GM23338 (cell line): ENCODE measurements at regions not wholly inside any gene's neighbourhood (a gene's known extent, or its start where the extent isn't known, plus 50 kb on each side); places are given as distances from the start of the nearest gene placed in this dataset.

ENCODE experiments used
- CREB1 ChIP-seq: fragments of 250-450 bp; sonication (Bioruptor Pico); IDR thresholded peaks from 2 replicates; pipeline ENCODE4 v1.5.0; 2020; ENCODE audit warnings: low read depth, mild to moderate bottlenecking, moderate library complexity
- CTCF ChIP-seq, 2 experiments: fragments of 200-600 bp in 1 of 2; sonication (generic) in 1 of 2; conservative IDR thresholded peaks; 2 replicates each; pipeline versions ENCODE4 v1.5.1 to v1.6.1; 2016 to 2017; ENCODE audit warnings: antibody characterized with exemption in 2 of 2, low read depth in 2 of 2, mild to moderate bottlenecking in 2 of 2, moderate library complexity in 1 of 2
- ETS1 ChIP-seq: IDR thresholded peaks from 2 replicates; pipeline ENCODE4 v1.6.1; 2016; ENCODE audit warnings: antibody characterized with exemption
- EZH2 ChIP-seq: fragments of 200-600 bp; sonication (generic); IDR thresholded peaks from one replicate; pipeline ENCODE4 v1.8.0; 2017; ENCODE audit warnings: antibody characterized with exemption, mild to moderate bottlenecking, low read depth; ENCODE audit not compliant: unreplicated experiment
- EZH2phosphoT487 ChIP-seq: fragments of 200-600 bp; sonication (generic); IDR thresholded peaks from one replicate; pipeline ENCODE4 v1.8.1; 2018; ENCODE audit warnings: antibody characterized with exemption; ENCODE audit not compliant: unreplicated experiment
- JUNB ChIP-seq: IDR thresholded peaks from one replicate; pipeline ENCODE4 v1.6.1; 2016; ENCODE audit warnings: antibody characterized with exemption; ENCODE audit not compliant: unreplicated experiment
- POLR2AphosphoS5 ChIP-seq: IDR thresholded peaks from 2 replicates; pipeline ENCODE4 v1.6.1; 2016; ENCODE audit warnings: antibody characterized with exemption, low read depth
- REST ChIP-seq: IDR thresholded peaks from one replicate; pipeline ENCODE4 v1.6.1; 2018; ENCODE audit warnings: antibody characterized with exemption; ENCODE audit not compliant: unreplicated experiment
- STAT1 ChIP-seq: IDR thresholded peaks from one replicate; pipeline ENCODE4 v1.6.1; 2016; ENCODE audit warnings: antibody characterized with exemption; ENCODE audit not compliant: unreplicated experiment
- ZNF114 ChIP-seq: fragments of 250-450 bp; sonication (Bioruptor Pico); IDR thresholded peaks from 2 replicates; pipeline ENCODE4 v1.5.0; 2020; ENCODE audit warnings: mild to moderate bottlenecking, moderate library complexity
- ZNF331 ChIP-seq: fragments of 250-450 bp; sonication (Bioruptor Pico); IDR thresholded peaks from 2 replicates; pipeline ENCODE4 v1.5.0; 2020; ENCODE audit warnings: low read depth, mild to moderate bottlenecking, moderate library complexity

DNA sequence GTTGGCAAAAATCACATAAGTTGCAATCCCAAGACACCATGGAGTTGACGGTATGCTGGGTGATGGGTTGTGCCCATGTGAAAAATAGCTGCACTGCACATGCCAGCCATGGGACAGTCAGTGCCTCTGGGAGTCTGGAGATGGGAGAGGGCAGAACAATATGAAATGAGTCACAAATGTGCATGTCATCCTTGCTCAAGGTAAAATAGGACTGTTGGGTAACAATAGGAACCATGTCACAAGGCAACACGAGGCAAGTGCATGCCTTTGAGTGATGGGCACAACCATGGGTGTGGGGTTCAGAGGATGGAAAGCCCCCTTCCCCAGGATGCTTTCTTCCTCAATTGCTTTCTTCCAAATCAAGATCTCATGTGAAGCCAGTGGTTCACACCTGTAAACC is 70.5 kb upstream of the PIM1 start:
- no peak for TF ChIP-seq CTCF (conservative IDR thresholded peaks at IDR 0.05; ENCODE audit: low read depth in 2 of 2)
- TF ChIP-seq REST, result no peak
- no peak for TF ChIP-seq ETS1
- no peak; the same call in none of the 2 replicates for TF ChIP-seq POLR2AphosphoS5
- TF ChIP-seq EZH2phosphoT487, result no peak
- no peak for TF ChIP-seq EZH2
- no peak for TF ChIP-seq ZNF331 (CRISPR knock-in tag)
- no peak for TF ChIP-seq CREB1 (CRISPR knock-in tag)
- no peak for TF ChIP-seq JUNB
- no peak for TF ChIP-seq ZNF114 (CRISPR knock-in tag)
- TF ChIP-seq STAT1, result no peak
